Cardiac fibroblast (primary cell): ENCODE measurements at regions not wholly inside any gene's neighbourhood (a gene's known extent, or its start where the extent isn't known, plus 50 kb on each side); places are given as distances from the start of the nearest gene placed in this dataset.
"Not testable (repeated sequence)": the region's sequence is repeated elsewhere in the genome, so short reads cannot be mapped to it uniquely, and the experiment has no call there.

Experiments
- DNase-seq, 2 donors: peaks; one replicate each; pipeline versions ENCODE4 v3.0.0 to v3.0.0-alpha.2; 2010; ENCODE audit warnings: low read depth in 2 of 2
- H3K4me3 ChIP-seq, 2 donors: replicated peaks in 1 of 2; 1 replicate in 1 of 2; 2 replicates in 1 of 2; pipeline ENCODE4 v1.5.1; 2011; ENCODE audit warnings: low read depth in 2 of 2, low read length in 2 of 2, mild to moderate bottlenecking in 2 of 2, moderate library complexity in 1 of 2
- CTCF ChIP-seq: IDR thresholded peaks from one replicate; pipeline ENCODE4 v1.5.1; 2011; ENCODE audit warnings: low read depth, mild to moderate bottlenecking, low read length, inconsistent platforms

- H3K4me3 ChIP-seq: no peak overlapping the region
- no peak for DNase-seq
- no peak for TF ChIP-seq CTCF
Measured at GRCh38 chr6:170003027-170003426, 251.6 kb downstream of the ERMARD start.

- DNase-seq, H3K4me3 ChIP-seq: not testable (repeated sequence)
Measured at GRCh38 chr6:170001782-170002181, 250.4 kb downstream of the ERMARD start.

GRCh38 chr6:170000071-170000843, 248.8 kb downstream of the ERMARD start:
- H3K4me3 ChIP-seq: no peak overlapping the region
- no peak for DNase-seq
- no peak for TF ChIP-seq CTCF

GRCh38 chr6:169999367-169999766, 247.9 kb downstream of the ERMARD start:
- no peak for TF ChIP-seq CTCF
- H3K4me3 ChIP-seq: no peak overlapping the region
- DNase-seq: no peak

GRCh38 chr6:169998457-169998856, 247.0 kb downstream of the ERMARD start:
- no peak for TF ChIP-seq CTCF
- no peak for DNase-seq
- no peak overlapping the region for H3K4me3 ChIP-seq

GRCh38 chr6:169997930-169998218, 246.5 kb downstream of the ERMARD start:
- DNase-seq: no peak
- no peak for TF ChIP-seq CTCF

GRCh38 chr6:169997187-169997929, 245.9 kb downstream of the ERMARD start:
- H3K4me3 ChIP-seq: no peak overlapping the region
- no peak for DNase-seq
- TF ChIP-seq CTCF: no peak

More at GRCh38 chr6:169997930-169998218, 246.5 kb downstream of the ERMARD start:
- no peak overlapping the region for H3K4me3 ChIP-seq
